ENCODE measurements at regions not wholly inside any gene's neighbourhood (a gene's known extent, or its start where the extent isn't known, plus 50 kb on each side); places are given as distances from the start of the nearest gene placed in this dataset.

DNA sequence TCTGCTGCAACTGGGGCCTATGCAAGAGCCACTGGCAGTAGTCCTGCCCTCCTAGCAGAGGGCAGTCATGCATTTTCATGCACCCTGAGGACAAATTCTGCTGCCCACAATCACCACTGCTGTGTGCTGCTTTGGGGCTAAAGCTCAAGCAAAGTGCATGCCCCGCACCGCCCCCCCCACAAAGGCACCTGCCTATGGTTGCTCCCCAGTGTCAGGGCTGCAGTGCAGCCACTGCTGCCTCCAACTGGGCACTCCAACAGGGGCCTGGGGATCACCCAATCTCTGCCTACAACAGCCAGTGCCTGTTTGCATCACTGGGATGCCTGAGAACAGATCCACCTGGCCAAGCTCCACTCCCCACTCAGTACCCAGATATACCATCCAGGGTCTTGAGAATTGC is 417.0 kb downstream of the HTR7 start:
- H3K27ac ChIP-seq (ENCODE audit: low read depth in 1 of 2, low read length in 1 of 2), result no peak overlapping the region
- no peak for DNase-seq (ENCODE audit: low read depth in 6 of 9, low spot score in 9 of 9)
- H3K27me3 ChIP-seq (ENCODE audit: control insufficient read depth in 2 of 2, insufficient read depth in 1 of 2, low read length in 1 of 2), result no peaks in the 10 kb centered on the region
- WGBS, result 98% methylated on average over 2 of the region's 2 CpGs
- no peaks in the 10 kb centered on the region for H3K36me3 ChIP-seq (ENCODE audit: control insufficient read depth in 2 of 2, insufficient read depth in 2 of 2, low read length in 1 of 2)
- H3K9me3 ChIP-seq (ENCODE audit: control insufficient read depth in 2 of 2, insufficient read depth in 1 of 2, low read length in 1 of 2), result peaks cover 0 to 9% of the 10 kb centered on the region in 2 donors
- H3K4me1 ChIP-seq (ENCODE audit: control insufficient read depth in 2 of 2, insufficient read depth in 2 of 2, low read length in 2 of 2), result no peaks in the 10 kb centered on the region
- H3K4me3 ChIP-seq (ENCODE audit: low read length in 2 of 2), result no peak overlapping the region

DNA sequence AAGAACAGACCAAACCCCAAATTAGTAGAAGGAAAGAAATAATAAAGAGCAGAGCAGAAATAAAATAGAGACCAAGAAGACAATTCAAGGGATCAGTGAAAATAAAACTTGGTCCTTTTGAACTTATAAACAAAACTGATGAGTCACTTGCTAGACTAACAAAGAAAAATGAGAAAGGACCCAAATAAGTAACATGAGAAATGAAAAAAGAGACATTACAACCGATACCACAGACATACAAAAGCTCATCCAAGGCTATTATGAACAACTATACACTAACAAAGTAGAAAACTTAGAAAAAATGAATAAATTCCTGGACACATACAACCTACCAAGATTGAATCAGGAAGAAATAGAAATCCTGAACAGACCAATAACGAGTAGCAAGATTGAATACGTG is 414.5 kb downstream of the HTR7 start:
- Histone ChIP-seq H3K36me3 (ENCODE audit: control insufficient read depth in 2 of 2, insufficient read depth in 2 of 2, low read length in 1 of 2) (no peaks in the 10 kb centered on the region), H3K9me3 (ENCODE audit: control insufficient read depth in 2 of 2, insufficient read depth in 1 of 2, low read length in 1 of 2) (peaks cover 0 to 9% of the 10 kb centered on the region in 2 donors), H3K4me3 (ENCODE audit: low read length in 2 of 2) (no peak overlapping the region), H3K4me1 (ENCODE audit: control insufficient read depth in 2 of 2, insufficient read depth in 2 of 2, low read length in 2 of 2) (no peaks in the 10 kb centered on the region), H3K27me3 (ENCODE audit: control insufficient read depth in 2 of 2, insufficient read depth in 1 of 2, low read length in 1 of 2) (no peaks in the 10 kb centered on the region), H3K27ac (ENCODE audit: low read depth in 1 of 2, low read length in 1 of 2) (no peak overlapping the region)
- WGBS, result 92% methylated on average over 3 of the region's 3 CpGs
- DNase-seq (ENCODE audit: low read depth in 6 of 9, low spot score in 9 of 9), result no peak

DNA sequence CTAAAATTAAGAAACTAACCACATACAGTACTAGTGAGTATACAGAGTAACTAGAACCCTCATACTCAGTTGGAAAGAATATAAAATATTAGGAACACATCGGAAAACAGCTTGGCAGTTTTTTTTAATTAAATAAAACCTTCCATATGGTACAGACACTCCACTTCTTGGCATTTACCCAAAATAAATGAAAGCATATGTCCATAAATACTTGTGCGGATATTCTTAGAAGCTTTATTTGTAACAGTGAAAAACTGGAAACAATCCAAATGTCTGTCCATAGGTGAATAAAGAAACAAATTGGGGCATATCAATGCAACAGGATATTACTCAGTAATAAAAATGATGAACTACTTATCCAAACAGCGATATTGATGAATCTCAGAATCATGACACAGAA is 410.0 kb downstream of the HTR7 start:
- DNase-seq (ENCODE audit: low read depth in 6 of 9, low spot score in 9 of 9), result no peak
- 91% methylated on average over 3 of the region's 3 CpGs for WGBS
- H3K9me3 ChIP-seq (ENCODE audit: control insufficient read depth in 2 of 2, insufficient read depth in 1 of 2, low read length in 1 of 2), result no peaks in the 10 kb centered on the region

DNA sequence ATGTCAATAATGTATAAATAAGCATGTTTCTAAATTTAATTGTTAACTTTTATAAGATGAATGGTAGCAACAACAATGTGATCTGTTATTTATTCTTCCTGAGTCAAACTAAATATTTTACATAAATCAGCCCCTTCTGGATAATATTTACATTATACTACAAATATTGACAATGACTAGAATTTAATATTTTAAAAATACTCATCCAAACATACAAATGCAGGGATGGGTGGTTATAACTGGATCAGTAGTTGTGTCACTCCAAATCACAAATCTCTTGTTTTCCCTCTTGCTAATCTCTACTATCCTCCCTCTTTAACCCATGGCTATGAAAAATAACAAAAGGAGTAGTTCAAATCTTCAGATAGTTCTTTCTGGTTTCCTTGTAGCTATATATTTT is 407.0 kb downstream of the HTR7 start:
- no peak for DNase-seq (ENCODE audit: low read depth in 6 of 9, low spot score in 9 of 9)
- H3K4me3 ChIP-seq (ENCODE audit: low read length in 2 of 2), result no peak overlapping the region
- no peaks in the 10 kb centered on the region for H3K36me3 ChIP-seq (ENCODE audit: control insufficient read depth in 2 of 2, insufficient read depth in 2 of 2, low read length in 1 of 2)
- H3K27ac ChIP-seq (ENCODE audit: low read depth in 1 of 2, low read length in 1 of 2), result no peak overlapping the region
- no peaks in the 10 kb centered on the region for H3K9me3 ChIP-seq (ENCODE audit: control insufficient read depth in 2 of 2, insufficient read depth in 1 of 2, low read length in 1 of 2)
- H3K27me3 ChIP-seq (ENCODE audit: control insufficient read depth in 2 of 2, insufficient read depth in 1 of 2, low read length in 1 of 2), result no peaks in the 10 kb centered on the region
- H3K4me1 ChIP-seq (ENCODE audit: control insufficient read depth in 2 of 2, insufficient read depth in 2 of 2, low read length in 2 of 2), result no peaks in the 10 kb centered on the region

More for the DNA sequence above, 410.0 kb downstream of the HTR7 start:
- Histone ChIP-seq H3K4me3 (ENCODE audit: low read length in 2 of 2) (no peak overlapping the region), H3K27ac (ENCODE audit: low read depth in 1 of 2, low read length in 1 of 2) (no peak overlapping the region), H3K36me3 (ENCODE audit: control insufficient read depth in 2 of 2, insufficient read depth in 2 of 2, low read length in 1 of 2) (no peaks in the 10 kb centered on the region), H3K27me3 (ENCODE audit: control insufficient read depth in 2 of 2, insufficient read depth in 1 of 2, low read length in 1 of 2) (no peaks in the 10 kb centered on the region), H3K4me1 (ENCODE audit: control insufficient read depth in 2 of 2, insufficient read depth in 2 of 2, low read length in 2 of 2) (no peaks in the 10 kb centered on the region)

DNA sequence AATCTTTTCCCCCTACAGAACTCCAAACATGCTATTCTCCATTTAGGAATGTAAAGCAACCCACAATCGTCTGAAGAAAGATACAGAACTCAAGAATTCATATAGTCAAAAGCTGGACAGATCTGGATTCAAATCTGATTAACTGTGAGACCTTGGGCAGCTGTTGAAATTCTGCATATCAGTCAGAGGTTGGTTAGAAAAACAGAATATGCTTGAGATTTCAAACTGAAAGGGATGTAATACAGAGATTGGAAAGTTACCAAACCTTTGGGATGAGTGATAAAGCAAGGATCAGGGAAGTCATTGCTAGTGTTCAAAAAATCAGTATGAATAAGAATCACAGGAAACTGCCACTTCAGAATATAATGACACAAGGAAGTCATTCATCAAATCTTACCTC is 406.6 kb downstream of the HTR7 start:
- Histone ChIP-seq H3K27ac (ENCODE audit: low read depth in 1 of 2, low read length in 1 of 2) (no peak overlapping the region), H3K4me3 (ENCODE audit: low read length in 2 of 2) (no peak overlapping the region), H3K9me3 (ENCODE audit: control insufficient read depth in 2 of 2, insufficient read depth in 1 of 2, low read length in 1 of 2) (no peaks in the 10 kb centered on the region), H3K27me3 (ENCODE audit: control insufficient read depth in 2 of 2, insufficient read depth in 1 of 2, low read length in 1 of 2) (no peaks in the 10 kb centered on the region), H3K4me1 (ENCODE audit: control insufficient read depth in 2 of 2, insufficient read depth in 2 of 2, low read length in 2 of 2) (no peaks in the 10 kb centered on the region), H3K36me3 (ENCODE audit: control insufficient read depth in 2 of 2, insufficient read depth in 2 of 2, low read length in 1 of 2) (no peaks in the 10 kb centered on the region)
- DNase-seq (ENCODE audit: low read depth in 6 of 9, low spot score in 9 of 9), result no peak
- 19% methylated on average over 1 of the region's 1 CpG for WGBS

DNA sequence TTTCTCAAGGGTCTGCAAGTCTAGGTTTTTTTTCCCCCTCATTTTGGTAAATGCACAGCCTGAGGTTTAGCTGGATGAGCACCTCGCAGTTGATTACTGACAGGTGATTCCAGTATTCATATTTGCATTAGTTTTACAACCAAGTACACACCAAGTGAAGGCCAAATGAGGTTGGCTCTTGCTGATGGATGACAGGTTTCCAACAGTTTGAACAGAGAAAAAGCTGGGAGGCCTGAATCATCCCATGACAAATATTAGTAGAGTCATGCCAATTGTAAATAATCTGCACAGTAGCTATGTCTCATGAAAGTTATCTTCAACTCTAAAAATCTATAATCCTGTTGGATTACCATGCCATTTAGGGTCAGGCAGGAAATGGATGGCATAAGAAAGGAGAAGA is 399.8 kb downstream of the HTR7 start:
- no peak for DNase-seq (ENCODE audit: low read depth in 6 of 9, low spot score in 9 of 9)
- no peaks in the 10 kb centered on the region for H3K4me1 ChIP-seq (ENCODE audit: control insufficient read depth in 2 of 2, insufficient read depth in 2 of 2, low read length in 2 of 2)
- WGBS, result 87% methylated on average over 1 of the region's 1 CpG
- H3K27me3 ChIP-seq (ENCODE audit: control insufficient read depth in 2 of 2, insufficient read depth in 1 of 2, low read length in 1 of 2), result no peaks in the 10 kb centered on the region
- no peaks in the 10 kb centered on the region for H3K9me3 ChIP-seq (ENCODE audit: control insufficient read depth in 2 of 2, insufficient read depth in 1 of 2, low read length in 1 of 2)
- H3K27ac ChIP-seq (ENCODE audit: low read depth in 1 of 2, low read length in 1 of 2), result no peak overlapping the region
- no peak overlapping the region for H3K4me3 ChIP-seq (ENCODE audit: low read length in 2 of 2)
- H3K36me3 ChIP-seq (ENCODE audit: control insufficient read depth in 2 of 2, insufficient read depth in 2 of 2, low read length in 1 of 2), result no peaks in the 10 kb centered on the region

DNA sequence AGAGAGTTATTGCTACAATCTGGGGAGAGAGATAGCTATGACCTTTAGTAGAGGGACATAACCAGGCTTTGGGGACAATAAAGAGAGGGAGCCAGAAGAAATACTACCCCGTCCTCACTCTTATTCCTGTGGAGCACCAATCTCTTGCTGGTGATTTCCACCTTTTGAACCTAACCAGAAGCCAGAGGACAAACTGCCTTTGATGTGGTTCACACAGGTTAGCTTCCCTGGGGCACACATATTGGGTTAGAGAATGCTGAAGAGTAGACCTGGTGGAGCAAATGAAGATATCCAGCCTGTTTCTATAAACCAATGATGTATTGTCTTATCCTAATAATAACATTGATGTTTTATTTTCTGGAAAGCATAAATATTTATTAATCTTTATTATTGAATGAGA is 399.3 kb downstream of the HTR7 start:
- DNase-seq (ENCODE audit: low read depth in 6 of 9, low spot score in 9 of 9), result no peak
- Histone ChIP-seq H3K4me3 (ENCODE audit: low read length in 2 of 2) (no peak overlapping the region), H3K36me3 (ENCODE audit: control insufficient read depth in 2 of 2, insufficient read depth in 2 of 2, low read length in 1 of 2) (no peaks in the 10 kb centered on the region), H3K27me3 (ENCODE audit: control insufficient read depth in 2 of 2, insufficient read depth in 1 of 2, low read length in 1 of 2) (no peaks in the 10 kb centered on the region), H3K9me3 (ENCODE audit: control insufficient read depth in 2 of 2, insufficient read depth in 1 of 2, low read length in 1 of 2) (no peaks in the 10 kb centered on the region), H3K27ac (ENCODE audit: low read depth in 1 of 2, low read length in 1 of 2) (no peak overlapping the region), H3K4me1 (ENCODE audit: control insufficient read depth in 2 of 2, insufficient read depth in 2 of 2, low read length in 2 of 2) (no peaks in the 10 kb centered on the region)
- WGBS, result 78% methylated on average over 1 of the region's 1 CpG

DNA sequence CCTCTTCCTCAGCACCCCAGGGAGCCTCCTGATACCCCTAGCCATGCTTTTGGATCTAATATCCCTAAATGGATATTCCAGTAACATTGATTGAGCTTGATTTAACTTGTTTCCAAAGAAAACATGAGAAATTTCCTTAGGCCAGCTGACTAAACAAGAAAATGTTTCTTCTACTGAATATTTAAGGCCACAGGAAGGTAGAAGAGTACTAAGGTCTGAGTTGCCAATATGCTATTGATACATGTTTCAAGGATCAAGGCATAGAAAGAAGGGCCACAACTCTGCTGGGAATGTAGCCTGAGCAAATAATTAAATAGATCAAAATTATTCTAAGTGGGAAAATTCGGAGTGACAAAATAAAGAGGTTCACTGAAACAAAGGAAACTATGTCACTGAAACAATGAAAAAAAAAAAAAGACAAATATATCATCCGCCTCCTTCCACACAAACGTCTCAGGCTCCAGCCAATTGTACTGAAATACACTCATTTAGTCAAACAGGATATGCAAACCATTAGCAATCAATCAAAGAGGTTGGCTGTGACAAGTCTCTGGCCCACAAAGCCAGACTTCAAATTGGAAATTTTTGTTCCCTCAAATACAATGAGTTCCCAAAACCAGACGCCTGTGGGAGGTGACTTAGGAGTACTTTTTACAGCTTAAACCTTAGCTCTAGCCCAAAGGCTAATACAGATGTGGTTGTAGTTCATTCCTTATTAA is 396.2 kb downstream of the HTR7 start:
- Histone ChIP-seq H3K27me3 (ENCODE audit: control insufficient read depth in 2 of 2, insufficient read depth in 1 of 2, low read length in 1 of 2) (no peaks in the 10 kb centered on the region), H3K4me1 (ENCODE audit: control insufficient read depth in 2 of 2, insufficient read depth in 2 of 2, low read length in 2 of 2) (no peaks in the 10 kb centered on the region), H3K36me3 (ENCODE audit: control insufficient read depth in 2 of 2, insufficient read depth in 2 of 2, low read length in 1 of 2) (no peaks in the 10 kb centered on the region), H3K27ac (ENCODE audit: low read depth in 1 of 2, low read length in 1 of 2) (no peak overlapping the region), H3K4me3 (ENCODE audit: low read length in 2 of 2) (no peak overlapping the region), H3K9me3 (ENCODE audit: control insufficient read depth in 2 of 2, insufficient read depth in 1 of 2, low read length in 1 of 2) (no peaks in the 10 kb centered on the region)
- DNase-seq (ENCODE audit: low read depth in 6 of 9, low spot score in 9 of 9), result no peak
- 33% methylated on average over 4 of the region's 4 CpGs for WGBS

DNA sequence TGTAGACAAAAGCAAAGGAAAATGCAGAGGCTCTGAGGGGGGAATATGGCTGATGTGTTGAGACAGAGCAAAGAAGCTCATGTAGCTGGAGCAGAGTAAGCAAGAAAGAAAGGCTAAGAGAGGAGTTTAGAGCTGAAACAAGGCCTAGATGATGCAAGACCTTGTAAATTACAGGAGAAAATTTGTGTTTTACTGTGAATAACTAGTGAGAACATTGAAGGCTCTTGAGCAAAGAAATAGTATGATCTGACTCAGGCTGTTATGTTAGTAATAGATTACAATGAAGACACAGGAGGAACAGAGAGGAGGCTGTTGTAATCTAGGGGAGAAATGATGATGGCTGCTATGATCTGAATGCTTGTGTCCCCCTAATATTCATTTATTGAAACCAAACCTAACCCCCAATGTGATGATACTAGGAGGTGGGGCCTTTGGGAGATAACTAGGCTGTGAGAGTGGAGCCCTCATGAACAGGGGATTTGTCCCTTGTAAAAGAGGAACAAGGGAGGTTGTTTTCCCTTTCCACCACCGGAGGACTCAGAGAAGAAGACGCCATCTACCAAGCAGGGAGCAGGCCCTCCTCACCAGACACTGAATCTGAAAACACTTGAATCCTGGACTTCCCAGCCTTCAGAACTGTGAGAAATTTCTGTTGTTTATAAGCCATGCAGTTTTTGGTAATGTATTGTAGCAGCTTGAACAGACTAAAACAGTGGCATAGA is 394.9 kb downstream of the HTR7 start:
- H3K9me3 ChIP-seq (ENCODE audit: control insufficient read depth in 2 of 2, insufficient read depth in 1 of 2, low read length in 1 of 2), result no peaks in the 10 kb centered on the region
- WGBS, result 98% methylated on average over 2 of the region's 2 CpGs
- H3K4me1 ChIP-seq (ENCODE audit: control insufficient read depth in 2 of 2, insufficient read depth in 2 of 2, low read length in 2 of 2), result no peaks in the 10 kb centered on the region
- no peak for DNase-seq (ENCODE audit: low read depth in 6 of 9, low spot score in 9 of 9)
- H3K4me3 ChIP-seq (ENCODE audit: low read length in 2 of 2), result no peak overlapping the region
- H3K36me3 ChIP-seq (ENCODE audit: control insufficient read depth in 2 of 2, insufficient read depth in 2 of 2, low read length in 1 of 2), result no peaks in the 10 kb centered on the region
- H3K27ac ChIP-seq (ENCODE audit: low read depth in 1 of 2, low read length in 1 of 2), result no peak overlapping the region
- no peaks in the 10 kb centered on the region for H3K27me3 ChIP-seq (ENCODE audit: control insufficient read depth in 2 of 2, insufficient read depth in 1 of 2, low read length in 1 of 2)
